ENCODE measurements at regions not wholly inside any gene's neighbourhood (a gene's known extent, or its start where the extent isn't known, plus 50 kb on each side); places are given as distances from the start of the nearest gene placed in this dataset.

GRCh38 chr4:38514465-38515146, 149.4 kb upstream of the KLF3 start:
- no peak overlapping the region for H3K27ac Mint-ChIP-seq (ENCODE audit: unreplicated experiment)
- TF ChIP-seq CTCF (IDR thresholded peaks at IDR 0.05; ENCODE audit: unreplicated experiment) = no peak
- DNase-seq (ENCODE audit: low spot score) = no peak
- H3K36me3 Mint-ChIP-seq (ENCODE audit: low read depth, unreplicated experiment) = no peaks in the 10 kb centered on the region
- peaks cover 11% of the 10 kb centered on the region for H3K4me1 Mint-ChIP-seq (ENCODE audit: unreplicated experiment)
- no peaks in the 10 kb centered on the region for H3K9me3 Mint-ChIP-seq (ENCODE audit: unreplicated experiment)
- no peak overlapping the region for H3K4me3 Mint-ChIP-seq (ENCODE audit: unreplicated experiment)
- no peaks in the 10 kb centered on the region for H3K27me3 Mint-ChIP-seq (ENCODE audit: unreplicated experiment)

GRCh38 chr4:38516190-38516589, 147.8 kb upstream of the KLF3 start:
- Mint-ChIP-seq H3K36me3 (ENCODE audit: low read depth, unreplicated experiment) (no peaks in the 10 kb centered on the region), H3K27ac (ENCODE audit: unreplicated experiment) (no peak overlapping the region), H3K4me3 (ENCODE audit: unreplicated experiment) (no peak overlapping the region), H3K9me3 (ENCODE audit: unreplicated experiment) (no peaks in the 10 kb centered on the region), H3K27me3 (ENCODE audit: unreplicated experiment) (no peaks in the 10 kb centered on the region), H3K4me1 (ENCODE audit: unreplicated experiment) (peaks cover 13% of the 10 kb centered on the region)
- TF ChIP-seq CTCF (IDR thresholded peaks at IDR 0.05; ENCODE audit: unreplicated experiment) = no peak
- DNase-seq (ENCODE audit: low spot score) = no peak

GRCh38 chr4:38519666-38520065, 144.3 kb upstream of the KLF3 start:
- Mint-ChIP-seq H3K9me3 (ENCODE audit: unreplicated experiment) (no peaks in the 10 kb centered on the region), H3K4me1 (ENCODE audit: unreplicated experiment) (peaks cover 8% of the 10 kb centered on the region), H3K27ac (ENCODE audit: unreplicated experiment) (no peak overlapping the region), H3K36me3 (ENCODE audit: low read depth, unreplicated experiment) (no peaks in the 10 kb centered on the region), H3K27me3 (ENCODE audit: unreplicated experiment) (no peaks in the 10 kb centered on the region), H3K4me3 (ENCODE audit: unreplicated experiment) (no peak overlapping the region)
- DNase-seq (ENCODE audit: low spot score) = no peak
- TF ChIP-seq CTCF (IDR thresholded peaks at IDR 0.05; ENCODE audit: unreplicated experiment) = no peak

GRCh38 chr4:38523054-38523453, 140.9 kb upstream of the KLF3 start:
- no peak overlapping the region for H3K4me3 Mint-ChIP-seq (ENCODE audit: unreplicated experiment)
- H3K36me3 Mint-ChIP-seq (ENCODE audit: low read depth, unreplicated experiment) = no peaks in the 10 kb centered on the region
- no peak for TF ChIP-seq CTCF (IDR thresholded peaks at IDR 0.05; ENCODE audit: unreplicated experiment)
- no peaks in the 10 kb centered on the region for H3K27me3 Mint-ChIP-seq (ENCODE audit: unreplicated experiment)
- H3K9me3 Mint-ChIP-seq (ENCODE audit: unreplicated experiment) = no peaks in the 10 kb centered on the region
- H3K27ac Mint-ChIP-seq (ENCODE audit: unreplicated experiment) = no peak overlapping the region
- no peak for DNase-seq (ENCODE audit: low spot score)
- H3K4me1 Mint-ChIP-seq (ENCODE audit: unreplicated experiment) = peaks cover 12% of the 10 kb centered on the region

- Mint-ChIP-seq H3K27ac (ENCODE audit: unreplicated experiment) (no peak overlapping the region), H3K36me3 (ENCODE audit: low read depth, unreplicated experiment) (no peaks in the 10 kb centered on the region), H3K27me3 (ENCODE audit: unreplicated experiment) (no peaks in the 10 kb centered on the region), H3K4me3 (ENCODE audit: unreplicated experiment) (no peak overlapping the region), H3K9me3 (ENCODE audit: unreplicated experiment) (no peaks in the 10 kb centered on the region), H3K4me1 (ENCODE audit: unreplicated experiment) (peaks cover 12% of the 10 kb centered on the region)
- no peak for DNase-seq (ENCODE audit: low spot score)
- no peak for TF ChIP-seq CTCF (IDR thresholded peaks at IDR 0.05; ENCODE audit: unreplicated experiment)
Observed at GRCh38 chr4:38523524-38524448, 140.2 kb upstream of the KLF3 start.
